Activated CD4-positive, alpha-beta T cell treated with anti-CD3 and anti-CD28 coated beads for 4 hours (primary cell): ENCODE measurements at regions not wholly inside any gene's neighbourhood (a gene's known extent, or its start where the extent isn't known, plus 50 kb on each side); places are given as distances from the start of the nearest gene placed in this dataset.
"Not testable (repeated sequence)": the region's sequence is repeated elsewhere in the genome, so short reads cannot be mapped to it uniquely, and the experiment has no call there.

Experiments used
- DNase-seq, 2 donors: peaks; one replicate each; pipeline ENCODE4 v3.0.0-alpha.2; 2020

DNA sequence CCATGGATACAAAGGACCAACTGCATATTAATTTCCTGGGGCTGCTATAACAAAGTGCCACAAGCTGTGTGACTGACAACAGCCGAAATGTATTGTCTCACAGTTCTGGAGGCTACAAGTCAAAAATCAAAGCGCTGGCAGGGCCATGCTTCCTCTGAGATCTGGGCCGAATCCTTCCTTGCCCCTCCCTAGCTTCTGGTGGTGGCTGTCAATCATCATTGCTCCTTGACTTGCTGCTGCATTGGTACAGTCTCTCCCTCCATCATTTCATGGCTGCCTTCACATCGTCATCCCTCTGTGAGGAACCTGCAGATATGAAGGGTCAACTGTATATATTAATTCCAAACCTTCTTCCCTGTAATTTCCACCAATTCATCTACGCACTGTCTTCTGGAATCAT lies 118.3 kb downstream of the EXOC5 start:
- DNase-seq: no peak

DNA sequence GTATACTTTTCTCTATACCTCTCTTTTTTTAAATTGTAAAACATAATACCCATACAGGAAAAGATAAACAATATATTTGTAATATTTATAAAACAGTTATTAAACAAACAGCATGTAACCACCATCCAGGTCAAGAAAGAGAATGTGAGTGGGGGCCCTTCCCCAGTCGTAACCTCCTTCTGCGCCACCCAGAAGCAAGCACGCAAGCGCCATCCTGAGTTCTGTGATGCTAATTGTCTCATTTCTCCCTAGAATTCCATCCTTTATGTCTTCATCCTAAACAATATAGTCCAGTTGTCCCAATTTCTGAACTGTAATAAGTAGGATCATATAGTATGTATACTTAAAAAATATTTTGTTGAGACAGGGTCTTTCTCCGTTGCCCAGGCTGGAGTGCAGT lies 129.5 kb downstream of the EXOC5 start:
- DNase-seq: no peak

DNA sequence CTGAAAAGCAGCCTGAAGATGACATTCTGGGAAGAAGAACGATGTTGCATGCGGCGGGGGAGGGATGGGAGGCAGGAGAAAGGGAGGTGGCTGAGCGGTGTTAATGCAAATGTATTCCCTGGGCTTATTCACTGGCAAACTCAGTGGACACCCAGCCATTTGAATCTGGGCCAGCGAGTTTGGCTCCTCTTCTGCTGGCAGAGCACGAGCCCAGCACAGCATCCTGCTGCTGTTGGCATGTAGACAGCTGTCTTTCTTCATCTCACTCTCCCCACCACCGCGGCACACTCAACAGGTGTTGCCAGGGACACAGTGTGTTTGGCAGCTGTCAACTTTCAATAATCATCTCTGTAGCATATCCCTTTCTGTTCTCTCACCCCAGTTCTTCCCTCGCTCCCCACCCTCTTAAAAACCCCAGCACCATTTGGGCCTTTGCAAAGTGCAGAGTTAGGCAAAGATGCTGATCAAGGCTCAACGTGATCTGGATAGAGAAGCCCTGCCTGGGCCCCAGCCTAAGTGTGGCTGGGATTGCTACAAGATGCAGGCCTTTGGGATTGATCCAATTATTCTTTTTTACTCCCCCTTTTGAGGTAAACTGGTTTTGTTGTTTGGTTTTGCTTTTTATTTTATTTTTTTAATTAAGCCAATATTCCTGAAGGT lies 131.9 kb downstream of the EXOC5 start:
- no peak for DNase-seq

GRCh38 chr14:57127809-57128208 lies 140.9 kb downstream of the EXOC5 start:
- DNase-seq: not testable (repeated sequence)

- DNase-seq: no peak
Measured at GRCh38 chr14:57122129-57122528, 146.6 kb downstream of the EXOC5 start.

- DNase-seq: not testable (repeated sequence)
Measured at GRCh38 chr14:57112072-57112807, 156.5 kb downstream of the EXOC5 start.

DNA sequence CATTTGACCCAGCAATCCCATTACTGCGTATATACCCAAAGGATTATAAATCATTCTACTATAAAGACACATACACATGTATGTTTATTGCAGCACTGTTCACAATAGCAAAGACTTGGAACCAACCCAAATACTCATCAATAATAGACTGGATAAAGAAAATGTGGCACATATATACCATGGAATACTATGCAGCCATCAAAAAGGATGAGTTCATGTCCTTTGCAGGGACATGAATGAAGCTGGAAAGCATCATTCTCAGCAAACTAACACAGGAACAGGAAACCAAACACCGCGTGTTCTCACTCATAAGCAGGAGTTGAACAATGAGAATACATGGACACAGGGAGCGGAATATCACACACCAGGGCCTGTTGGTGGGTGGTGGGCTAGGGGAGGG lies 158.3 kb downstream of the EXOC5 start:
- DNase-seq: not testable (repeated sequence)

DNA sequence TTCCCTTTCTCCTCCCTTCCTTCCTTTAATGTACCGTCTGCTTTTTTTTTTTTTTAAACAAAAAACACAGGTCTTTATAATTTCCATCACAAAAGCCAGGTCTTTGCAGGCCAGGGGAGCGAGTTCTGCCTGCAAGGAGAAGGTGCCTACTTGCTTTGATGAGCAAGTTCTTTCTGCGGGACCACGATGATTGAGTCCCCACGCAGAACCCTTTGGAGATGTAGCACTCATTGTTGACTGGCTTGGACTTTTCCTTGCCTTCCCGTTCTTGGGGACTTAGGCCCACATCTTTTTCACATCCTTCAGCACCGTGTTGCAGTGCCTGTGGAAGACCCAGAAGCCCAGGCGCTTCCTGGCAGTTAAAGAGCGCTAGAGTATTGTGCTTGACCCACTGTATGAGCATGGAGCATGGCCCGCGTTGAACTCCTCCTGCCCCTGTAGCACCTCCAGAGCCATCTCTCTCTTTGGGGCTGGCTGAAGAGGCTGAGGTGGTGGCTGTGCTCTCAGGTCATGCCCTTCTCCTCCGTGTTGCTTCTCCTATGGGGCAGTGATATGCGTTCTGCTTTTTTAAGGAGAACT lies 177.6 kb downstream of the EXOC5 start:
- no peak for DNase-seq

DNA sequence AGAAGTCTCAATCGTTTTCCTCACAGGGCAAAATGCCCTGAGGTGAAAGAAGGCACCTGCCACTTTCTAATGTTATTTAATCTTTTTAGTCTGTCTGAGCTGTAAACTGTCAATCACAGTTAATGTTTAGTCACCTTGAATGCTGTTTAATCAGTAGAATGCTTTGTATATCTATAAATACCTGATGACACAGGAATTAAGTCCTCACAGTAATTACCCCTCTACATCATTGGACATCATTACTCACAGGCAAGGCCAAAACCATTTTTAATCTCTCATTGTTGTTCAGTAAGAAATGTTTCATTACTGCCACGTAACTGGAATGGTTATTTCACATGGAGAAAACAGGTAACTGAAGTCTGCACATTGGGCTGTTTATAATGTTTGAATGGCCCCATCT lies 178.8 kb downstream of the EXOC5 start:
- no peak for DNase-seq

GRCh38 chr14:57087841-57088240 lies 180.9 kb downstream of the EXOC5 start:
- no peak for DNase-seq

DNA sequence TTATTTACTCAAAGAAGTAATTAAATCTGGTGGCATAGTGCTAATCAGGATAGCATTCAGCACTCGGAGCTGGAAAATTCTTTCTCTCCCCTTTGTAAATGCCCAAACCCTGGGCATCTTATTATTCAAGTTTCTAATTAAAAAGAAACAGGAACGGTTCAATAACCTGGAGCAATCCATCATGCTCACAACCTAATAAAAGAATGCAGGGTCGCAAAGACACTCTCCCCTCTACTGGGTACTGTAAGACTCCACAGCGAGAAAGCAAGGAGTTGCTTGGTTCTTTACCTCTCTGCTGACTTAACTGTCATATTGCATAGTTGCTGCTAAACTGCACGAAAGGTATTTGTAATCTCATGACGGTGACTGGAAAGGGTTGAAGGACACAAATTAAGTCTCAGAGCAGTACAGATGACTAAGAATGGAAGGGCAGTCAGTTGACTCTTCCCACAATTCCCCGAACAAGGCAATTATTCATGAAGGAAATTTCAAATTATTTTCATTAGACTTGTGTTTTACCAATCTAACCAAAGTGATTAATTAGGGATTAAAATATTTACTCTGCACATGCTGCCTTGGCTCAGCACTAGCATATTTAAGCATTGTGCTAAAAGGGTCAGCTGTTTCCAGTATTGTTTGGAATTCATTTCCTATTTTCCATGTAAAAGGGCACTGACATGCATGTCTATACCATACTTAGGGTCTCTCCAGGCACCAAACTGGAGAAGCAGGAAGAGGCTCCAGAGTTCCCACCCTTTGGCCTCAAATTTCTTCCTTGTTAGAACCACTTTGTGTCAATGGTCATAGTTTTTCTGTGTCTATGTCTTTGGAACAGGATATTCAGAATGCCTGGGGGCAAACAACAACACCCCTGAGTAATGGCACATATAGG lies 182.2 kb downstream of the EXOC5 start:
- DNase-seq: no peak

DNA sequence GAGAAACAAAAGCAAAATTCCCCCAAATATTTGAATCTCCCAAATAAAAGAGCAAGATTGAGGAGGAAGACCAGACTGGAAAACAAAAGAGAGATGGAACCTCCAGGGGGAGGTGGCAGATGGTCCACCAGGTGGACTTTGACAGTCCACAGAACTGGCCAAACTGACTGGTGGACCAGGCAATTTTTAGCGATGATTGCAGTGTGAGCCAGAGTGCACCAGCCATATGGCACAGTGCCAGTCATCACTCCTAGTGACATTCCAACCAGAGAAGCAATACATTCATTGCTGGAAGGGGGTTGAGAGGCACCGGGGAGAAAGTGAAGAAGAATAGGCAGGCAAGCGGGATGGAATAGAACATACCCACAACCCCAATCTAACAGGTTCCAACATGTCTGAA lies 182.9 kb downstream of the EXOC5 start:
- DNase-seq: no peak

GRCh38 chr14:57085043-57085442 lies 183.7 kb downstream of the EXOC5 start:
- no peak for DNase-seq

DNA sequence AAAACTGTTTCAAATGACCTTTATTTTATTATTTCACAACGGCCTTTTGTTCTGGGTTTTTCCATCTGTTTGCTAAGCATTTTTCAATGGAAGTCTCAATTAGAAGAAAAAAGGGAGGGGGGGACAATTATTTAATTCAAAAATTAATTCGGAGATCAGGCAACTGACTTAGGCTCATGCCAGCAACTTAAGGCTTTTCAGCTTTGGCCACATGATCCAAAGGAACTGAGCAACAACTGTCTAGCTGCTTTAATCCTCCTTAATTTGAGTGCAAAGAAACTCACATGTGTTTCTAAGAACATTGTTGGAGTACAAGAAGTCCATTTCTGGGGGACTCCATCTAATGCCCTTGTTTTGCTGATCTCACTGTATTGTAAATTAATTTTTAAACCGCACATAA lies 188.0 kb downstream of the EXOC5 start:
- DNase-seq: no peak

- no peak for DNase-seq
Measured at GRCh38 chr14:57078054-57078453, 190.7 kb downstream of the EXOC5 start.

DNA sequence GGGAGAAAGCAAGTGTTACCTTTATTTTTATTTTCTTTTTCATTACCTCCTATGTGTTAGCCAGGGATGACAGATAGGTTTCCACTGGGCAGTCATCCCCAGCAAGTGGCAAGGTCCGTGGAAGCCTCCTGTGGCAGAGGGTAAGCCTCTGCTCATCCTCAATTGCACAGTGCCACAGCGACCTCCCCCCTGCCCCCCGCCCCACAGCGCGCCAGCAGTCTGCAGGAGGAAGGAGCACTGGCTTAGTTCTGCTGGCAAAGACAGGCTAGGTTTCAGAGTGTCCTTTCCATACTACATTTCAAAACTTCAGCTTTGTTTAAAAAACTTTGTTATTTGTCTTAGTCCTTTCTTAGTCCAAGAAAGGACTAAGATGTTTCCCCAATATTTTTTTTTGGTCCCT lies 194.7 kb downstream of the EXOC5 start:
- no peak for DNase-seq

GRCh38 chr14:57071639-57072038 lies 197.1 kb downstream of the EXOC5 start:
- no peak for DNase-seq

DNA sequence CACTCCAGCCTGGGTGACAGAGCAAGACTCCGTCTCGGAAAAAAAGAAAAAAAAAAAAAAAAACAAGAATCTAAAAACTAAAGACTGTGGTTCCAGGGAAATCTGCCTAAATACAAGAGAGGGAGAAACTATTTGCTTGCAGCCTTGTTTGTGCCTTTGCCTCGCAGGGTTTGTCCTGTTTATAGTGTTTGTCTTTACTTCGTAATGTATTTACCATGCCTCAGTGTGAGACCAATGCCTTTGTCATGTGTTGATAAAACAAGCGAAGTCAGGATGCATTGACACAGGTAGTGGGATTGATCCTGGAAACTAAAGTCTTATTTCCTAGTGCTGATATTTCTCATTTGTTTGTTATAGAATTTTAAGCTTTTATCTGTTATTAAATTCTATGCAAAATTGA lies 199.0 kb downstream of the EXOC5 start:
- DNase-seq: no peak

GRCh38 chr14:57068511-57068910 lies 200.2 kb downstream of the EXOC5 start:
- DNase-seq: no peak

DNA sequence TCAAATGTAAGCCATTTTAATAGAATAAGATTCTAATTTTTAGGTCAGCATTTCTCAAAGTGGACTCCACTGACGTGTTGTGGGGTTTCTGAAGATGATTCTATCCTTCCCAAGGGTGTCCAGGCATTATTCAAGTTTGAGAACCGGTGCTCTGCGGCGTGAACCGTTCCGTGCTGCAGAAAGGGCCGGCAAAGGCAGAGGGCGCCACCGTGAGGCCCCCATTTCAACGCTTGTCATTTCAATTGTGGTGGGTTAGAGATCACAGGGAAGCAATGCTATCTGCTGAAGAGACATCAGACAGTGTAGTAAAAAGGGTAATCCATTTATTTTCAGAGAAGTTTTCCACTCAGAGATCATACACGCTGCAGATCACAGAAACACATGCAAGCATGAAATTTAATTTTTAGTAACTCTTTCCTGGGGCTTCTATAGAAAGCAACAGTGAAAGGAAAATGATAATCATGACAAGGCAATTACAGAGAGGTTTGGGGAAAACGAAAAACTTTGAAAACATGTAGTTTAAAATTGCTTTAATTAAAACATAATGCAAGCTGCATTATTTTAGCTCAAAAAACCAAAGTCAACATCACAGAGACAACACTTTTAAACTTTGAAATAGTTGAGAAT lies 201.7 kb downstream of the EXOC5 start:
- DNase-seq: no peak

- no peak for DNase-seq
Measured at GRCh38 chr14:57066463-57066862, 202.2 kb downstream of the EXOC5 start.

DNA sequence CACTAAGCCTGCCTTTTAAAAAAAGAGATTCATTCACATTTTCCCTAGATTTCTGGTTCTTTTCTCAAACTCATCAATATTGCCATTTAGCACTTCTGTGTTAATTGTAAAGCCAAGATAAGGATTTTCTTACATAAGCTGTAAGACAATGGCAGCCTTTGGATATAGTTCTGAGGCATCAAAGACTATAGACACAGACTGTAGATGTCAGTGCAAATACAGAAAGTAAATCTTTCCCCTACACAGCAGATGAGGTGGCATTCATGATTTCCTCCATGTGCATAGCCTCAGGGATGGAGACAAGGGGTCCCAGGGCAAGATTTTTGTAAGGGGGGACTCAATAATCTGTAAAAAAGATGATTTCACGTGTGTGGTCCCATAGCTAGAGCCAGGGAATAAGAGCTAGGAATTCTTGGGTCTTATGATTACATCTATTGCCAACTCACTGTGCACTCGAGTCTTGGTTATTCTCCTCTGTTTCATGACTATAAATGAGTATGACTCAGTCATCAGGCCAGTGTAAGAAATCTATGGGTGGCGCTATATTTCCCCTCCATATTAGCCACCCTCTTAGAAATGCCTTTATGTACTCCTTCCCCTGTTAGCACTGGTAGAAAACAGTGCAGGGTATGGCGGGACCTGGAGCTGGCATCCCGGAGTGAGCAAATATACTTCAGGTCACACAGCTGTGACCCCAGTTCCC lies 207.5 kb downstream of the EXOC5 start:
- DNase-seq: no peak
